ENCODE measurements at regions not wholly inside any gene's neighbourhood (a gene's known extent, or its start where the extent isn't known, plus 50 kb on each side); places are given as distances from the start of the nearest gene placed in this dataset.

GRCh38 chr3:154023148-154023547, 98.0 kb upstream of the ARHGEF26 start:
- TF ChIP-seq CTCF (IDR thresholded peaks at IDR 0.05) (no peak), POLR2A (IDR thresholded peaks at IDR 0.05) (no peak)

Measured in heart left ventricle (tissue), 13 donors.